H9 (cell line): ENCODE measurements at regions not wholly inside any gene's neighbourhood (a gene's known extent, or its start where the extent isn't known, plus 50 kb on each side); places are given as distances from the start of the nearest gene placed in this dataset.

ENCODE experiments used
- DNase-seq: peaks from one replicate; pipeline ENCODE4 v3.0.0-alpha.2; 2017
- H2AFZ ChIP-seq: one replicate; pipeline ENCODE4 v1.6.1; 2013; ENCODE audit warnings: mild to moderate bottlenecking, low read length, control low read depth, moderate library complexity
- H2AK5ac ChIP-seq: 2 replicates; pipeline ENCODE4 v1.6.1; 2013; ENCODE audit warnings: low read length, control low read depth, mixed read lengths; ENCODE audit not compliant: insufficient read length
- H2BK120ac ChIP-seq: one replicate; pipeline ENCODE4 v1.6.1; 2013; ENCODE audit warnings: low read depth, mild to moderate bottlenecking, low read length, control low read depth, inconsistent platforms; ENCODE audit not compliant: poor library complexity, severe bottlenecking
- H2BK12ac ChIP-seq: 2 replicates; pipeline ENCODE4 v1.6.1; 2013; ENCODE audit warnings: low read length, control low read depth, mixed read lengths, low read depth; ENCODE audit not compliant: insufficient read length
- H2BK15ac ChIP-seq: 2 replicates; pipeline ENCODE4 v1.6.1; 2013; ENCODE audit warnings: low read depth, low read length, control low read depth
- H2BK20ac ChIP-seq: one replicate; pipeline ENCODE4 v1.6.1; 2013; ENCODE audit warnings: low read depth, mild to moderate bottlenecking, low read length, control low read depth, inconsistent platforms; ENCODE audit not compliant: poor library complexity, severe bottlenecking
- H2BK5ac ChIP-seq: 2 replicates; pipeline ENCODE4 v1.6.1; 2013; ENCODE audit warnings: low read length, control low read depth, mixed read lengths; ENCODE audit not compliant: insufficient read length
- H3K14ac ChIP-seq: 2 replicates; pipeline ENCODE4 v1.6.1; 2013; ENCODE audit warnings: low read length, control low read depth; ENCODE audit not compliant: insufficient read depth
- H3K18ac ChIP-seq: 2 replicates; pipeline ENCODE4 v1.6.1; 2013; ENCODE audit warnings: low read depth, mild to moderate bottlenecking, mixed read lengths, low read length, control low read depth; ENCODE audit not compliant: insufficient read length
- H3K23ac ChIP-seq: 2 replicates; pipeline ENCODE4 v1.6.1; 2013; ENCODE audit warnings: low read length, control low read depth, mixed read lengths, low read depth; ENCODE audit not compliant: insufficient read length
- H3K23me2 ChIP-seq: 2 replicates; pipeline ENCODE4 v1.6.1; 2013; ENCODE audit warnings: low read depth, mild to moderate bottlenecking, mixed read lengths, low read length, control low read depth; ENCODE audit not compliant: insufficient read length, poor library complexity, severe bottlenecking
- H3K27ac ChIP-seq: 2 replicates; pipeline ENCODE4 v1.5.1; 2013; ENCODE audit warnings: low read length, control low read depth, mixed read lengths, low read depth; ENCODE audit not compliant: insufficient read length
- H3K27me3 ChIP-seq: 2 replicates; pipeline ENCODE4 v1.6.1; 2013; ENCODE audit warnings: low read length, control low read depth, inconsistent platforms; ENCODE audit not compliant: insufficient read depth
- H3K4ac ChIP-seq: 2 replicates; pipeline ENCODE4 v1.6.1; 2013; ENCODE audit warnings: low read depth, mild to moderate bottlenecking, control low read depth, inconsistent platforms, low read length, moderate library complexity
- H3K4me1 ChIP-seq: 2 replicates; pipeline ENCODE4 v1.6.1; 2013; ENCODE audit warnings: low read length, control low read depth, inconsistent platforms; ENCODE audit not compliant: insufficient read depth
- H3K4me2 ChIP-seq: 2 replicates; pipeline ENCODE4 v1.6.1; 2013; ENCODE audit warnings: low read length, control low read depth, mixed read lengths; ENCODE audit not compliant: insufficient read length, insufficient read depth
- H3K56ac ChIP-seq: 2 replicates; pipeline ENCODE4 v1.6.1; 2013; ENCODE audit warnings: low read depth, mild to moderate bottlenecking, mixed read lengths, low read length, control low read depth; ENCODE audit not compliant: insufficient read length
- H3K79me1 ChIP-seq: 2 replicates; pipeline ENCODE4 v1.6.1; 2013; ENCODE audit warnings: low read depth, mild to moderate bottlenecking, moderate library complexity, low read length, control low read depth, inconsistent platforms; ENCODE audit not compliant: insufficient read depth, poor library complexity, severe bottlenecking
- H3K79me2 ChIP-seq: 2 replicates; pipeline ENCODE4 v1.6.1; 2013; ENCODE audit warnings: low read length, control low read depth, inconsistent platforms; ENCODE audit not compliant: insufficient read depth
- H3K9ac ChIP-seq: 2 replicates; pipeline ENCODE4 v1.6.1; 2013; ENCODE audit warnings: low read length, control low read depth, mixed read lengths; ENCODE audit not compliant: insufficient read length; ENCODE audit errors: extremely low read depth
- H3K9me3 ChIP-seq: one replicate; pipeline ENCODE4 v1.6.1; 2013; ENCODE audit warnings: low read depth, low read length, inconsistent platforms; ENCODE audit not compliant: control insufficient read depth
- H3T11ph ChIP-seq: one replicate; pipeline ENCODE4 v1.6.1; 2013; ENCODE audit warnings: mild to moderate bottlenecking, low read length, control low read depth, inconsistent platforms
- H4K20me1 ChIP-seq: one replicate; pipeline ENCODE4 v1.6.1; 2013; ENCODE audit not compliant: control insufficient read depth, insufficient read length, insufficient read depth
- H4K5ac ChIP-seq: 2 replicates; pipeline ENCODE4 v1.6.1; 2013; ENCODE audit warnings: low read depth, mild to moderate bottlenecking, mixed read lengths, low read length, control low read depth; ENCODE audit not compliant: insufficient read length
- H4K8ac ChIP-seq: replicated peaks from 2 replicates; pipeline ENCODE4 v1.6.1; 2013; ENCODE audit warnings: low read length, control low read depth, mixed read lengths, low read depth; ENCODE audit not compliant: insufficient read length
- H4K91ac ChIP-seq: 2 replicates; pipeline ENCODE4 v1.6.1; 2013; ENCODE audit warnings: low read depth, mild to moderate bottlenecking, moderate library complexity, mixed read lengths, low read length, control low read depth; ENCODE audit not compliant: insufficient read length
- H3K27ac Mint-ChIP-seq, 3 experiments: 2 replicates in 2 of 3; 3 replicates in 1 of 3; pipeline ENCODE4 v1.8.0; 2020 to 2021; ENCODE audit warnings: mixed read lengths in 3 of 3, mild to moderate bottlenecking in 1 of 3, moderate library complexity in 1 of 3
- H3K27me3 Mint-ChIP-seq: 2 replicates; pipeline ENCODE4 v1.8.0; 2021; ENCODE audit warnings: low read depth, mild to moderate bottlenecking, moderate library complexity, mixed read lengths
- H3K36me3 Mint-ChIP-seq, 3 experiments: 2 replicates in 2 of 3; 3 replicates in 1 of 3; pipeline ENCODE4 v1.8.0; 2020 to 2021; ENCODE audit warnings: low read depth in 3 of 3, mixed read lengths in 3 of 3; ENCODE audit not compliant: insufficient read depth in 1 of 3
- H3K4me1 Mint-ChIP-seq, 2 experiments: 2 replicates each; pipeline ENCODE4 v1.8.0; 2020; ENCODE audit warnings: mixed read lengths in 2 of 2
- H3K4me3 Mint-ChIP-seq, 2 experiments: 2 replicates in 1 of 2; 3 replicates in 1 of 2; pipeline ENCODE4 v1.8.0; 2020 to 2021; ENCODE audit warnings: mild to moderate bottlenecking in 2 of 2, mixed read lengths in 2 of 2, moderate library complexity in 1 of 2
- H3K9me3 Mint-ChIP-seq, 2 experiments: 2 replicates in 1 of 2; 3 replicates in 1 of 2; pipeline ENCODE4 v1.8.0; 2020; ENCODE audit warnings: mild to moderate bottlenecking in 2 of 2, mixed read lengths in 2 of 2, moderate library complexity in 1 of 2
- CTCF ChIP-seq: fragments of 200-600 bp; sonication (generic); conservative IDR thresholded peaks from 3 replicates; pipeline ENCODE4 v1.8.0; 2021; ENCODE audit warnings: antibody characterized with exemption, mild to moderate bottlenecking
- WGBS: extraction: QIAGEN DNeasy Blood & Tissue Kit; methylation state at CpG from one replicate; pipeline ENCODE4 v1.1.7; 2013; ENCODE audit warnings: missing lambda C conversion rate, low lambda C conversion rate, mixed read lengths; ENCODE audit not compliant: insufficient read length; ENCODE audit errors: extremely low coverage; 5-methylcytosine and 5-hydroxymethylcytosine counted together

DNA sequence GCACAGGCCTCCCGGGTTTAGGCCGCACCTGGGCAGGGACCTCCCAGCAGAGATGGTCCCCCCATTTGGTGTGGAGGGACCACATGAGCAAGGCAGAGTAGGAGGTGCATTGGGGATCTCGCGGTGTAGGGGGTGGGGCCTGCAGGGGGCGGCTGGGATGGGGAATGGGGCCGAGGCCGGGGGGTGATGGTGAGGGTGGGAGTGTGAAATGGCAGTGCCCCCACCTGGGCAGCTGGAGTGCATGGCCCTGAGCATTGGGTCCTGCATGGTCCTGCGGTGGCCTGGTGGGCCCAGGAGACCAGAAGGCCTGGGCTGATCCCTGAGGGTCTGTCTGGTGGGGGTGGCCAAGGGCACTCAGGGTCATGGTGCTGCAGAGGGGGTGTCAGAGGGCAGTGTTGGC is 111.8 kb downstream of the KIF26A start:
- peaks cover 7% of the 10 kb centered on the region for H3K9me3 ChIP-seq
- H2AK5ac ChIP-seq, result no peak overlapping the region
- no peak overlapping the region for H3K18ac ChIP-seq
- no peak overlapping the region for H2AFZ ChIP-seq
- H3K9me3 Mint-ChIP-seq, result peaks cover 8 to 9% of the 10 kb centered on the region in 2 experiments
- no peak overlapping the region for H3K4ac ChIP-seq
- no peak overlapping the region for H3T11ph ChIP-seq
- H3K27ac Mint-ChIP-seq, result no peak overlapping the region
- H3K27me3 Mint-ChIP-seq, result peaks cover 3% of the 10 kb centered on the region
- peaks cover 0 to 4% (median 0%) of the 10 kb centered on the region in 3 experiments; a peak in 3 of 7 replicates for H3K36me3 Mint-ChIP-seq
- H4K5ac ChIP-seq, result no peak overlapping the region
- no peak overlapping the region for H2BK12ac ChIP-seq
- no peak overlapping the region for H3K14ac ChIP-seq
- H3K56ac ChIP-seq, result no peak overlapping the region
- no peak overlapping the region for H3K9ac ChIP-seq
- H2BK5ac ChIP-seq, result no peak overlapping the region
- H4K20me1 ChIP-seq, result no peaks in the 10 kb centered on the region
- H3K79me2 ChIP-seq, result no peaks in the 10 kb centered on the region
- no CpG with 5 or more reads among the region's 8 CpGs for WGBS
- H3K4me1 Mint-ChIP-seq, result no peaks in the 10 kb centered on the region
- no peaks in the 10 kb centered on the region for H3K27me3 ChIP-seq
- no peaks in the 10 kb centered on the region for H3K79me1 ChIP-seq
- DNase-seq, result peak; percentile 10
- no peak overlapping the region for H3K4me2 ChIP-seq
- H3K4me1 ChIP-seq, result no peaks in the 10 kb centered on the region
- H3K23me2 ChIP-seq, result no peaks in the 10 kb centered on the region
- no peak overlapping the region for H3K4me3 Mint-ChIP-seq
- no peak overlapping the region for H3K23ac ChIP-seq
- H4K91ac ChIP-seq, result no peak overlapping the region
- no peak overlapping the region for H2BK120ac ChIP-seq
- H2BK20ac ChIP-seq, result no peak overlapping the region
- no peak overlapping the region for H4K8ac ChIP-seq
- no peak overlapping the region for H2BK15ac ChIP-seq
- no peak for TF ChIP-seq CTCF
- no peak overlapping the region for H3K27ac ChIP-seq
